ENCODE measurements at regions not wholly inside any gene's neighbourhood (a gene's known extent, or its start where the extent isn't known, plus 50 kb on each side); places are given as distances from the start of the nearest gene placed in this dataset.

DNA sequence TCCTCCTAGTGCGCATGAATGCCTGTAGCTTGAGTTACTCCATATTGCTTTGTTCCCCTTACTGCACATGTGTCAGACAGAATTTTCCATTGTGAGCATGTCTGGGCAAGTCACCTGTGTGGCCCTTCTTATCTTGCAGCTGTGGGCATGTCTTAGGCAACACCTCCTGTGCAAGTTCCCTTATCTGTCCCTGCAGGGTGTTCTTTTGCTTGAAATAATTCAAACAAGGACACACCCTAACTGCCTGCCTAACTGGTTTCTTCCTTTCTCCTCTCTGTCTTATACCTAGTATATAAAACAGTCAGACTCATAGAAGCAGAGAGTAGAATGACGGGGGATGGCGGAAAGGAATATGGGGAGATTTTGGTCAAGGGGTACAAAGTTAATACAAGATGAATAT is 421.1 kb upstream of the SORCS1 start:
- no peaks in the 10 kb centered on the region for H3K9me3 ChIP-seq (ENCODE audit: low read length)
- H3K4me1 ChIP-seq (ENCODE audit: insufficient read depth, low read length, severe bottlenecking) = no peaks in the 10 kb centered on the region
- no peak overlapping the region for H2AFZ ChIP-seq (ENCODE audit: low read length)
- no peak overlapping the region for H3K27ac ChIP-seq (ENCODE audit: low read depth, low read length, poor library complexity, severe bottlenecking)
- no peak overlapping the region for H3K9ac ChIP-seq (ENCODE audit: low read length)
- no peaks in the 10 kb centered on the region for H4K20me1 ChIP-seq (ENCODE audit: insufficient read depth, low read length)
- no peak for TF ChIP-seq EZH2 (IDR thresholded peaks at IDR 0.05; ENCODE audit: borderline replicate concordance, low read length)
- TF ChIP-seq, protein P1, sequence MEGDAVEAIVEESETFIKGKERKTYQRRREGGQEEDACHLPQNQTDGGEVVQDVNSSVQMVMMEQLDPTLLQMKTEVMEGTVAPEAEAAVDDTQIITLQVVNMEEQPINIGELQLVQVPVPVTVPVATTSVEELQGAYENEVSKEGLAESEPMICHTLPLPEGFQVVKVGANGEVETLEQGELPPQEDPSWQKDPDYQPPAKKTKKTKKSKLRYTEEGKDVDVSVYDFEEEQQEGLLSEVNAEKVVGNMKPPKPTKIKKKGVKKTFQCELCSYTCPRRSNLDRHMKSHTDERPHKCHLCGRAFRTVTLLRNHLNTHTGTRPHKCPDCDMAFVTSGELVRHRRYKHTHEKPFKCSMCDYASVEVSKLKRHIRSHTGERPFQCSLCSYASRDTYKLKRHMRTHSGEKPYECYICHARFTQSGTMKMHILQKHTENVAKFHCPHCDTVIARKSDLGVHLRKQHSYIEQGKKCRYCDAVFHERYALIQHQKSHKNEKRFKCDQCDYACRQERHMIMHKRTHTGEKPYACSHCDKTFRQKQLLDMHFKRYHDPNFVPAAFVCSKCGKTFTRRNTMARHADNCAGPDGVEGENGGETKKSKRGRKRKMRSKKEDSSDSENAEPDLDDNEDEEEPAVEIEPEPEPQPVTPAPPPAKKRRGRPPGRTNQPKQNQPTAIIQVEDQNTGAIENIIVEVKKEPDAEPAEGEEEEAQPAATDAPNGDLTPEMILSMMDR (IDR thresholded peaks at IDR 0.05; ENCODE audit: low read length) = no peak
- no peaks in the 10 kb centered on the region for H3K27me3 ChIP-seq (ENCODE audit: insufficient read depth, low read length)
- no peaks in the 10 kb centered on the region for H3K9me2 ChIP-seq (ENCODE audit: low read depth, low read length)
- H3K79me2 ChIP-seq (ENCODE audit: insufficient read depth, low read length) = no peaks in the 10 kb centered on the region
- H3K4me3 ChIP-seq (ENCODE audit: low read depth, low read length, poor library complexity, severe bottlenecking) = no peak overlapping the region
- no peaks in the 10 kb centered on the region for H3K36me3 ChIP-seq (ENCODE audit: insufficient read depth, low read length)
- no peak overlapping the region for H3K4me2 ChIP-seq (ENCODE audit: low read length)
- no peaks in the 10 kb centered on the region for H3F3A ChIP-seq (ENCODE audit: insufficient read depth, low read length)

DNA sequence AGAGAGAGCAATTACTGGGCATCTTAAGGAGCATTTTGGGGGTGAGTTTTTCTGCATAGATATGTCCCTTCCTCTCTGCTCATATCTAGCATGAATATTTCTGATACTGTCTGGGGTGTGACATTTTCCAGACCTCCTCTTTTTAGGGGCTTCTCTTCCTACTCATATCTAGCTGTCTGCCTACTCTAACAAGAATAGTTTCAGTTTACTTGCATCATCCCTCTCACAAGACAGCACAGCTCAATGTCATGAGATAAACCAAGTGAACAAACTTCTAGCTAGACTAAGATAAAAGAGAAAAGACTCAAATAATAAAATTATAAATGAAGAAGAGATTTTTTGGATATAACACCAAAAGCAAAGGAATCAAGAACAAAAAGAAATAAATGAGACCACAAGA is 419.5 kb upstream of the SORCS1 start:
- Histone ChIP-seq H3K27me3 (ENCODE audit: insufficient read depth, low read length) (no peaks in the 10 kb centered on the region), H3K9me3 (ENCODE audit: low read length) (no peaks in the 10 kb centered on the region), H3F3A (ENCODE audit: insufficient read depth, low read length) (no peaks in the 10 kb centered on the region), H3K4me3 (ENCODE audit: low read depth, low read length, poor library complexity, severe bottlenecking) (no peak overlapping the region), H3K4me1 (ENCODE audit: insufficient read depth, low read length, severe bottlenecking) (no peaks in the 10 kb centered on the region), H4K20me1 (ENCODE audit: insufficient read depth, low read length) (no peaks in the 10 kb centered on the region), H3K79me2 (ENCODE audit: insufficient read depth, low read length) (no peaks in the 10 kb centered on the region), H3K9me2 (ENCODE audit: low read depth, low read length) (no peaks in the 10 kb centered on the region), H3K9ac (ENCODE audit: low read length) (no peak overlapping the region), H3K4me2 (ENCODE audit: low read length) (no peak overlapping the region), H3K36me3 (ENCODE audit: insufficient read depth, low read length) (no peaks in the 10 kb centered on the region), H2AFZ (ENCODE audit: low read length) (no peak overlapping the region), H3K27ac (ENCODE audit: low read depth, low read length, poor library complexity, severe bottlenecking) (no peak overlapping the region)
- TF ChIP-seq EZH2 (IDR thresholded peaks at IDR 0.05; ENCODE audit: borderline replicate concordance, low read length) = no peak
- TF ChIP-seq, protein P1 (IDR thresholded peaks at IDR 0.05; ENCODE audit: low read length) = no peak

DNA sequence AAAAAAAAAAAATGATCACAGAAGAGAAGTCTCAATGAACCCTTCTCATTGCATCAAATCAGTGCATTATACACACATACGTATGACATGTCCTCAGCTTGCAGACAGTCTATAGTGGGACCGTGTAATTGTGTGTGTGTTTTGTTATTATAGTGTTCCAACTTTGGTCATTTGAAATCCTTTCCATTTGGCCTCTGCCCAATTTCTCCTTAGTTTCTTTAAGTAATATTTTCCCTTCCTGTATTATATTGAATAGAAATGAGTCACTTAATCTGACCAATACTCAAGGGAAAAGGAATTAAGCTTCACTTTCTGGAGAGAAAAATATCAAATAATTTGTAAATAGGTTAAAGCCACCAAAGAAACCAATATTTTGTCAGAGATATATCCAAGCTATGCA is 415.5 kb upstream of the SORCS1 start:
- Histone ChIP-seq H3K27me3 (ENCODE audit: insufficient read depth, low read length) (no peaks in the 10 kb centered on the region), H3K79me2 (ENCODE audit: insufficient read depth, low read length) (no peaks in the 10 kb centered on the region), H3K4me1 (ENCODE audit: insufficient read depth, low read length, severe bottlenecking) (no peaks in the 10 kb centered on the region), H3K4me3 (ENCODE audit: low read depth, low read length, poor library complexity, severe bottlenecking) (no peak overlapping the region), H3K9me2 (ENCODE audit: low read depth, low read length) (no peaks in the 10 kb centered on the region), H3K27ac (ENCODE audit: low read depth, low read length, poor library complexity, severe bottlenecking) (no peak overlapping the region), H3F3A (ENCODE audit: insufficient read depth, low read length) (no peaks in the 10 kb centered on the region), H4K20me1 (ENCODE audit: insufficient read depth, low read length) (no peaks in the 10 kb centered on the region), H3K9me3 (ENCODE audit: low read length) (no peaks in the 10 kb centered on the region), H3K36me3 (ENCODE audit: insufficient read depth, low read length) (no peaks in the 10 kb centered on the region), H2AFZ (ENCODE audit: low read length) (no peak overlapping the region), H3K9ac (ENCODE audit: low read length) (no peak overlapping the region), H3K4me2 (ENCODE audit: low read length) (no peak overlapping the region)
- TF ChIP-seq EZH2 (IDR thresholded peaks at IDR 0.05; ENCODE audit: borderline replicate concordance, low read length) = no peak
- TF ChIP-seq, protein P1 (IDR thresholded peaks at IDR 0.05; ENCODE audit: low read length) = no peak

Measured in OCI-LY1 (cell line).